Esophagus muscularis mucosa (tissue), 3 donors: ENCODE measurements at regions not wholly inside any gene's neighbourhood (a gene's known extent, or its start where the extent isn't known, plus 50 kb on each side); places are given as distances from the start of the nearest gene placed in this dataset.

Source experiments
- CTCF ChIP-seq, 3 experiments: fragments of 200-600 bp in 2 of 3; fragments of 450-650 bp in 1 of 3; sonication (generic) in 2 of 3; IDR thresholded peaks; one replicate each; pipeline ENCODE4 v1.5.1; 2017 to 2019; ENCODE audit warnings: antibody characterized with exemption in 3 of 3, mild to moderate bottlenecking in 2 of 3, moderate library complexity in 1 of 3
- EP300 ChIP-seq: sonication (generic); formaldehyde crosslinking; IDR thresholded peaks from one replicate; pipeline ENCODE4 v1.6.1; 2017; ENCODE audit warnings: antibody characterized with exemption

- TF ChIP-seq EP300, result no peak
- no peak for TF ChIP-seq CTCF (IDR thresholded peaks at IDR 0.05)
Measured at GRCh38 chr17:53492532-53492931, 330.2 kb upstream of the KIF2B start.
